Colon (tissue), 2 donors: ENCODE measurements at regions not wholly inside any gene's neighbourhood (a gene's known extent, or its start where the extent isn't known, plus 50 kb on each side); places are given as distances from the start of the nearest gene placed in this dataset.
"Not testable (repeated sequence)": the region's sequence is repeated elsewhere in the genome, so short reads cannot be mapped to it uniquely, and the experiment has no call there.

Source experiments
- FAIRE-seq: peaks from 2 replicates; lab custom pipeline; 2012; peaks lifted over from hg19 to GRCh38; lab: Jason Lieb, UNC
- donor health status: control.
- donor health status: control.

DNA sequence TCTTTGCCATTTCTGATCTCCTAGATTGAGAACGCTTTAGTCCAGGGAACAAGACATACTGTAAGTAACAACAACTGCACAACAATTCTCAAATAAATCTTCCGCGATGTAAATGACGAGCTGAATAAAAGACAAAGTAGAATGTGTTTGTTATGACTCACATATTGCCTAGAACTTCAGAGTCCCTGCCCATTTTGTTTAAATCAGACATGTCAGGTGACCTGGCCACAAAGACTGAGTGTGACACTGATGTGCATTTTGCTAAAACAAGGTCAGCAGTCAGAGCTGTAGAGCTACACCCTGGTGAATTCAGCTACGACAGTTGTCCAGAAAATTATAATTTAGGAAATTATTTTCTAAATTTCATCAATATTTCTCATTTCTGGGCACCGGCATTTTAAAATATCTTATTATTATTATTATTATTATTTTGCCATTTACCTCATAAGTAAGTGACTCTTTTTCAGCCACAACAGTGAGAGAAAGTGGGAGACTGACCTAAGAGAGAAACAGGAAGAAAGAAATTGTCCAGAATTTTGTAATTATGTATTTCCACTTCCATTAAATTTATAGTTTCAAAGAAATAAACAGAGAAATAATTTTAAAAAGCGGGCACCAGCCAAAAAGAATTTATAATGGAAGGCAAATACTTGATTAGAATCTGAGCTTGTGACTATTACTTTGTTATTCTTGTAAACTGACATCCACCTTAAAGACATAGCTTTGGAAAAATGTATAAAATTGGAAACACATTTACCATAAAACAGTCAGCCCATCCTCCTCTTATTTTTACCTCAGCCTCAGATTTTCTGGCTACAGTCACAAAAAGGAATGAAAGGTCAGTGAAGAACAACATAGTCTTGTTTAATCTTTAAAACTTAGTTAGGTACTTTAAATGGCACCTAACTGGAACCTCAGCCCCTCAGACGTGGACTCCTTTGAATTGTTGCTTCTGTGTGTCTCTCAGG is 157.0 kb upstream of the CITED2 start:
- no peak for FAIRE-seq

- no peak for FAIRE-seq
Measured at GRCh38 chr6:139530561-139530960, 156.1 kb upstream of the CITED2 start.

DNA sequence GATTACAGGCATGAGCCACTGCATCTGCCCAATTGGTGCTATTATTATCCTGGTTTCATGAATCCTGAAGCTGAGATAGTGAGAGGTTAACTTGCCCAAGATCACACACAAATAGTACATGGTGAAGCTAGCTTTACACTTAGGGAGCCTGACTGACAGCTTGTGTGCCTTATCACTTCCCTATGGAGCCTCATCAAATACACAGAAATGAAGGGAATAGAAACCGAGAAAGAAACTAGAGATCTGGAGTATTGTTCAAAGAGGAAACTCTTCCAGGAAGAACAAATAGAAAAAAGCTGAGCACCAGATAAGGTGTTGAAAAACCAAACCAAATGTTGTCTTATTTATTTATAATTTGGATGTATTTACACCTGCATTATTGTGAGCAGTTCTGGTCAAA is 155.0 kb upstream of the CITED2 start:
- FAIRE-seq = no peak

DNA sequence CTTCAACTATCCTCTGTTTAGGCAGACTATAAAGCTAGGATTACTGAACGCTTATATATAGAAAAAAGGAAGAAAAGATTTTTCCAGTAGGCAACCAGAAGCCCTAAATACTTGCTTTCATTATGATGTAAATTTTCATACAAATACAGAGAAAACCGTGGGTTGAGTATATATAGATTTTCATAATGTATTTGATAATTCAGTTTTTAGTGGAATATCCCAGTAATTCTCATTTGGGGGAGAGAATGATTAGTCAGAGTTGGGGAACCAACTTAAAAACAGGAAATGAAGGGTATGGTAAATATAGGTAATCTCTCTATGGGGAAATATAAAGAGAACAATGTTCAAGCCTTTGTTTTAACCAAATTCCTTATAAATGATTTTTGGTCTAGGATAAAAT is 154.0 kb upstream of the CITED2 start:
- no peak for FAIRE-seq

DNA sequence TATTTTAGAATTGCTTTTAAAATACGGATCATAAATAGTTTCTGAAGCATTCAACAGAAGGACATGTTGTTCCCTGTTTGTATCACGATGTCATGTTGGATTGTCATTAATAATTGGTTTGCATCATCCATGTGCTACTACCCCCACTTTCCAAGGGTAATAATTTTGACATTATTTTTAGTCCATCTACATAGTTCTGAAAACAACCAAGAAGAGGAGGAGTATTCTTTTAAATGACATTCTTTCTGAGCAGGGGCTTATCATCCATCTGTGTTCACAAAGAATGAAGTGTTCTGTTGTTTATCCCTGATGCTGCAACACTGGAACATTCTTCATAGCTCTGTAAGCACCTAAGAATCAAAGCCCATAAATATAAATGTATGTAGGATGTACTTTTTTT is 151.0 kb upstream of the CITED2 start:
- no peak for FAIRE-seq

DNA sequence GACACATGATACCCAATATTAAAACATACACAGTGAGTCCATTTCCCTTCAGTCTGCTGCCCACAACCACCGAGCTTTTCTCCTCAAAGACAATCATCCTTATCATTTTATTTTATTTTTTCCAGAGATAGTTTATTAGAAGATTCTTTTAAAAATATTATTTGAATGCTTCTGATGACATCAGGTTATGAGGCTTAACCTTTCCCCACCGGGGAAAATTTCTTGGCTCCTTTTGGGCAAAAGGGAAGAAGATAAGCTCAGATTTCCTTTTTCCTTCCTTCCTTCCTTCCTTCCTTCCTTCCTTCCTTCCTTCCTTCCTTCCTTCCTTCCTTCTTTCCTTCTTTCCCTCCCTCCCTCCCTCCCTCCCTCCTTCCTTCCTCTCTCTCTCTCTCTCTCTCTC is 149.5 kb upstream of the CITED2 start:
- no peak for FAIRE-seq

DNA sequence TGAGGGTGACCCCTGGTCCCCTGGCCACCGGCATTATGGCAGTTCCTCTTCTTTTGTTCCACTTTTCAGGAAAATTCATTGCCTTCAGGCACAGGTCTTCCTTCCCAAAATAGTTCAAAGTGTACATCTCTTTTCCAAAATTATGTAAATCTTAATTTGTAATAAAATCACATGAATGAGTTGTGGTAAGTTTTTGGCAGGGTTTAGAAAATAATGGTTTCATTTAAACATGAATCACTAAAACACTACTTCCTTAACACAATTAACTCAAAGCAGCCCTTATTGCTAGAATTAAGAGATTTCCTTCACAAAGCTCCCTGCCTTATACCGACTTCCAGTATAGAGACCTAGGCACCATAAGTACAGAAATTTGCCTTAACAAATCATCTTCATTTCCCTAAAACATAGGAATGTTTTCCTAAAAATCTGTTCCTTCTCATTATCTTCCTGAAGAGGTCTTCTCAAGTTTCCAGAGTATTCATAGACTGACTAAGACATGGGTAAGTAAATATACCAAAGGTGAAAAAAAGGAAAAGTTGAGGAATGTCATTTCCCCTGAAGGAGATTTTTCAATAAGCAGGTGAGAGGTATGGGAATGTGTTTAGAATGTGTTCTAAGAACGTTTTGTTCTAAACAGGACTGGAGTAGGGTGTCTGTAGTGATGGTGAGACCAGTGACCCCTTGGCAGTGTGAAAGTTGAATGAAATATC is 148.2 kb upstream of the CITED2 start:
- FAIRE-seq = no peak

DNA sequence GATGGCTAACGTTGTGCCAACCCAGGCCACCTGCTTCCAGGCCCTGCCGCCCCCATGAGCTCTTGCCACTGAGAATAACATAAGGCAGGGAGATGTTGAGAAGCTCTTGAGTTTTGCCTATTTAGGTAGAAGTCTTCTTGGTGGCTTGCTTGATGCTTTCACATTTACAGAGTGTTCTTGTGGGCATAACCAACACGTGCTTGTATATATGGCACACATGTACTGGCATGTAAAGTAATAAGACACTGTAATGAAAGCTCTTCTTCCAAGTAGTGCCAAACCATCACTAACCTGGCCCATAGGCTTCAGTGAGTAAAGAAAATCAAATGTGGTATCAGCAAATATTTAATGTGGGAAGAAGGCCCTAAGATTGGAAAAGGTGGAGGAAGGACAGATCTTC is 146.9 kb upstream of the CITED2 start:
- FAIRE-seq = no peak

DNA sequence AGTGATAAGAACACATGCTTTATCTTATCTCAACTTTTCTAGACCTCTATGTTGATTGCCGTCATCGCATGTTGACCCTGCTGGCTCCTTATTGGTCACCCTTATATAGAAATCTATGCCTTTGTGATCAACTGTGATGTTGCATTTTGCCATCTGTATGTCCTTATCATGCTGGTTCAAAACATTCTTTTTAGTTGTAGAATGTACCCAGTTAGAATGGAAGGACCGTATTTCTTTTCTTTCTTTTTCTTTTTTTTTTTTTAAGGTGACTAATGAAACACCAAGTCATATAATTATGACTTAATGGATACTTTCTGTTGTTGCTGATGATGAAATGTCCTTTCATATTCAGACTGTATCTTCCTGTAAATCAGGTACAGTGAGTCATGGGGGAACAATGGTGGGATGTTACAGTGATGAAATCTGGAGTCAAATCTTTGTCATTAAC is 145.9 kb upstream of the CITED2 start:
- FAIRE-seq = no peak

DNA sequence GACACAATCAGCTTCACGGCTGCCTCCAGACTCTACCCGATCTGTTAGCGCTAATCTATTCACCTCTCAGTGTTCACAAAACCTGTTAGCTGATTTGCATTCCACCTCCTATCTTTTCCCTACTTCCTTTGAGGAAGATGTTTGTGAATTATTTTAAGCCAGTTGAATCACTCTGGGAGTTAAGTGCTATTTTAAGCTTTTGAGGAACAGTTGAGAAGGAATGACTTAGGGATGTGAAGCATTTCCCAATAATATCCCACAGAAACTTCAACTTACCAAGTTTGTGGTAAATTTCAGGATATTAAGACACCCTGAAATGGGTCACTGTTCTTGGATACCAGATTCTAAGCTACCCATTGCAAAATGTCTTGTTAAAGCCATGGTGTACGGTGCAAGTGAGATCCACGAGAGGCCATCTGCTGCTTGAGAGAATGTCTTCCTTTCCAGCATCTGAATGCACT is 145.2 kb upstream of the CITED2 start:
- FAIRE-seq = no peak

GRCh38 chr6:139519097-139519496 is 144.6 kb upstream of the CITED2 start:
- FAIRE-seq = no peak

- no peak for FAIRE-seq
Measured at GRCh38 chr6:139518556-139519091, 144.2 kb upstream of the CITED2 start.

DNA sequence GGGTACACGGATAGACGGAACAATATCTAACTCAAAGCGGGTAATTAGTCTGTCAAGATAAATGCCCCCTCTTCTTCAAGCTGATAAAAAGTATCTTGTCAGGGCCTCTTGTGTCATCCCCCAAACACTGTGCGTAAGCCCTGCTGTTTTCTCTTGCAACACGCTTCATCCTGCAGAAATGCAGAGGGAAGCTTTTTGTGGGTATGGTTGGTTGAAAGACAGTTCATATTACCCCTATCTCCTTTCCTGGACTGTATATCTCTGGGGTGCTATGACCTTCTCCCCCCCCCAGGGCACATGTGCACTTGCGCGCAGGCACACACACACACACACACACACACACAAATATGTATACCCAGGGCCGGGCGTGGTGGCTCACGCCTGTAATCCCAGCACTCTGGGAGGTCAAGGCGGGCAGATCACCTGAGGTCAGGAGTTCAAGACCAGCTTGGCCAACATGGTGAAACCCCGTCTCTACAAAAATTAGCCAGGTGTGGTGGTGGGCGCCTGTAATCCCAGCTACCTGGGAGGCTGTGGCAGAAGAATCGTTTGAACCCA is 143.6 kb upstream of the CITED2 start:
- not testable (repeated sequence) for FAIRE-seq

DNA sequence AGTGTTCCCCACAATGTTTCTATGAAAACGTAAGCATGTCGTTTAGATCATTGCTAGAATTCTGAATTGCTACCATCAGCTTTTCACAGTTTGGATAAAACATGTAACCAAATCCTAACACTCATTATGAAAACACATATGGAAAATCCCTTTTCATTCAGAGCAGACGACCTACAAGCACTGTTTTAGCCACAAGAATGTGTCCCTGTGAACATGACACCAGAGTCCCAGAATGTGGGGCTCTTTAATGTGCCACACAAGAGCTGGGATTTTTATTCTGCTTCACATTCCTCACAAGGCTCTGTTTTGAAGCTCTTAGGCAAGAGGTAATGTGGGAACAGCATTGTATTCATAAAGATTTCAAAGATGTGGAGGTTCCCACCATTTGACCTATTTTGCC is 141.1 kb upstream of the CITED2 start:
- FAIRE-seq = no peak

GRCh38 chr6:139514819-139515218 is 140.4 kb upstream of the CITED2 start:
- FAIRE-seq = no peak

- FAIRE-seq = no peak
Measured at GRCh38 chr6:139510040-139510790, 135.8 kb upstream of the CITED2 start.

- FAIRE-seq = no peak
Measured at GRCh38 chr6:139509167-139509566, 134.7 kb upstream of the CITED2 start.

GRCh38 chr6:139508576-139508975 is 134.1 kb upstream of the CITED2 start:
- FAIRE-seq = no peak

DNA sequence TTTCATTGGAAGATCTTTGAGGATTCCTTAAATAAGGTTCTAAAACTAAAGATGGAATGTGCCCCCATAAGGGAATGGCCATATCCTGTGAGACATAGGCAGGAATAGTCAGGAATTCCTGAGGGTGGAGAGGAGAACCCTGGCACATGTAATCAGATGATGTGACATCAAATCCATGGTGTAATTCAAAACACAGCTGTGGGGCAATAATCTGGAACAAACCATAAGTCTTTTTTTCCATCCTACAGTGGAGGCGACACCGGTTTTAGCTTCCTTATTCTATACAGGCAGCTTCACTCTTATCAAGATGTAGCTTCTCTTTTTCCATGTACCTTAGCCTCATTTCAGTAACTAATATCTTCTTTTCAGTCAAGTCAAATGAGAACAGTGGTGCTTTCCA is 133.6 kb upstream of the CITED2 start:
- no peak for FAIRE-seq

DNA sequence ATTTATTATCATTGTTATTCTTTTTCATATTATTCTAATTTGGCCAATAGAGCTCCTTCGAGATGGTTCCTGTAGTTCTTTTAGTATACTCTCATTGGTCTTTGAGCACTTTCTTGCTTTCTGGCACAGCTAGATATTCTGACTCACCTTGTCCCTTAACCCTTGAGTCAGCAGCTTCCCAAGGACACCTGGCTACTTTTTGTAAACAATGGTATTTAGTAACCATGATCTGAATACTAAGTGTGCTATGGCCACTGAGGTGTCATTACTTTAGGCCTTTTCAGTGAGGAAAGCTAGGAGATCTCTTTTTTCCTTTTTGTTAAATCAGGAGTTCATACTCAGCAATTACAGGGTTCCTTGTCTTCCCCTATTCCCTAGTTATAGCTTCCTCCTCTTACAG is 126.5 kb upstream of the CITED2 start:
- FAIRE-seq = no peak

DNA sequence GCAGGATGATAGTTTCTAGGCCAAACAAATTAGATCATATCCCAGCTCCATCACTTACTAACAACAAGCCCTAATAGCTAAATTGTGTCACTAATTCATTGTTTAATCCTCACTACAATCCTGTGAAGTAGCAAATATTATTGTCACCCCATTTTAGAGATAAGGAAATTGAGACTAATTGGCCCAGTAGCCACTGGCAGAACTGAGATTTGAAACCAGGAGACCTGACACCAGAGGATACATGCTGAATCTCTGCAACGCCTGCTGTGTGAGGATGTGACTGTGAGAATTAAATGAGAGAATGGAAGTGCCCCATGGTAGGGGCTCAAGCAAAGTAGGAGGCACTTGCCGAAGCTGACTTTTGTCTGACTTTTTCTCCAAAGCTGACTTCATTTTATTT is 124.3 kb upstream of the CITED2 start:
- FAIRE-seq = no peak
